ENCODE measurements at regions not wholly inside any gene's neighbourhood (a gene's known extent, or its start where the extent isn't known, plus 50 kb on each side); places are given as distances from the start of the nearest gene placed in this dataset.

- TF ChIP-seq EZH2 (IDR thresholded peaks at IDR 0.05): no peak
- no peak for TF ChIP-seq POLR2AphosphoS5 (IDR thresholded peaks at IDR 0.05; ENCODE audit: borderline replicate concordance, low read depth, low read length)
These were observed 354.0 kb downstream of the ZNF326 start for GRCh38 chr1:90348934-90349333.
